ENCODE measurements at regions not wholly inside any gene's neighbourhood (a gene's known extent, or its start where the extent isn't known, plus 50 kb on each side); places are given as distances from the start of the nearest gene placed in this dataset.

GRCh38 chr12:98438656-98439230, 76.6 kb upstream of the TMPO start:
- no peak overlapping the region for H3K4me3 ChIP-seq (ENCODE audit: low read depth, low read length)
- no peak for TF ChIP-seq CTCF (IDR thresholded peaks at IDR 0.05; ENCODE audit: insufficient read depth, low read depth, low read length)
- no peak for DNase-seq (ENCODE audit: low read depth)

GRCh38 chr12:98439471-98439951, 75.9 kb upstream of the TMPO start:
- H3K4me3 ChIP-seq (ENCODE audit: low read depth, low read length) = no peak overlapping the region
- DNase-seq (ENCODE audit: low read depth) = peak; percentile 75
- no peak for TF ChIP-seq CTCF (IDR thresholded peaks at IDR 0.05; ENCODE audit: insufficient read depth, low read depth, low read length)

- no peak for TF ChIP-seq CTCF (IDR thresholded peaks at IDR 0.05; ENCODE audit: insufficient read depth, low read depth, low read length)
- no peak overlapping the region for H3K4me3 ChIP-seq (ENCODE audit: low read depth, low read length)
- DNase-seq (ENCODE audit: low read depth) = peak; percentile 99
Observed at GRCh38 chr12:98439981-98440581, 75.3 kb upstream of the TMPO start.

GRCh38 chr12:98446060-98446459, 69.3 kb upstream of the TMPO start:
- no peak for DNase-seq (ENCODE audit: low read depth)
- no peak overlapping the region for H3K4me3 ChIP-seq (ENCODE audit: low read depth, low read length)
- no peak for TF ChIP-seq CTCF (IDR thresholded peaks at IDR 0.05; ENCODE audit: insufficient read depth, low read depth, low read length)

- H3K4me3 ChIP-seq (ENCODE audit: low read depth, low read length) = no peak overlapping the region
- TF ChIP-seq CTCF (IDR thresholded peaks at IDR 0.05; ENCODE audit: insufficient read depth, low read depth, low read length) = no peak
- DNase-seq (ENCODE audit: low read depth) = peak; percentile 59
Observed at GRCh38 chr12:98446682-98447081, 68.7 kb upstream of the TMPO start.

GRCh38 chr12:98449584-98449983, 65.8 kb upstream of the TMPO start:
- peak; percentile 44 for DNase-seq (ENCODE audit: low read depth)
- no peak overlapping the region for H3K4me3 ChIP-seq (ENCODE audit: low read depth, low read length)
- TF ChIP-seq CTCF (IDR thresholded peaks at IDR 0.05; ENCODE audit: insufficient read depth, low read depth, low read length) = no peak

GRCh38 chr12:98453070-98453469, 62.3 kb upstream of the TMPO start:
- no peak for DNase-seq (ENCODE audit: low read depth)
- no peak for TF ChIP-seq CTCF (IDR thresholded peaks at IDR 0.05; ENCODE audit: insufficient read depth, low read depth, low read length)
- H3K4me3 ChIP-seq (ENCODE audit: low read depth, low read length) = no peak overlapping the region

Data from fibroblast of villous mesenchyme (primary cell).